Fibroblast of lung (primary cell): ENCODE measurements at regions not wholly inside any gene's neighbourhood (a gene's known extent, or its start where the extent isn't known, plus 50 kb on each side); places are given as distances from the start of the nearest gene placed in this dataset.

ENCODE experiments used
- CTCF ChIP-seq, 2 donors: IDR thresholded peaks in 1 of 2; conservative IDR thresholded peaks in 1 of 2; 1 replicate in 1 of 2; 2 replicates in 1 of 2; pipeline ENCODE4 v1.5.1; 2011 to 2012; ENCODE audit warnings: low read length in 2 of 2, control low read depth in 1 of 2, inconsistent platforms in 1 of 2, low read depth in 1 of 2, mild to moderate bottlenecking in 1 of 2
- EZH2 ChIP-seq: IDR thresholded peaks from 2 replicates; pipeline ENCODE4 v1.5.1; 2012; ENCODE audit warnings: low read length, control low read depth, mild to moderate bottlenecking; ENCODE audit errors: missing control alignments

- TF ChIP-seq CTCF (conservative IDR thresholded peaks at IDR 0.05 in 1 of 2, IDR thresholded peaks at IDR 0.05 in 1 of 2; ENCODE audit: low read depth in 1 of 2, low read length in 2 of 2) (no peak), EZH2 (no peak)
Observed at GRCh38 chr9:10721301-10721700, 108.5 kb upstream of the PTPRD start.
